Vagina (tissue), 2 donors: ENCODE measurements at regions not wholly inside any gene's neighbourhood (a gene's known extent, or its start where the extent isn't known, plus 50 kb on each side); places are given as distances from the start of the nearest gene placed in this dataset.

Experiments
- CTCF ChIP-seq, 3 experiments: fragments of 450-650 bp in 2 of 3; fragments of 200-600 bp in 1 of 3; sonication (generic) in 1 of 3; IDR thresholded peaks; one replicate each; pipeline ENCODE4 v1.5.1; 2017 to 2019; ENCODE audit warnings: antibody characterized with exemption in 3 of 3, mild to moderate bottlenecking in 2 of 3, moderate library complexity in 2 of 3
- POLR2AphosphoS5 ChIP-seq, 2 donors: sonication (generic); formaldehyde crosslinking; IDR thresholded peaks; one replicate each; pipeline ENCODE4 v1.9.0; 2017; ENCODE audit warnings: antibody characterized with exemption in 2 of 2, mild to moderate bottlenecking in 2 of 2, low read depth in 1 of 2; ENCODE audit not compliant: insufficient read depth in 1 of 2

- TF ChIP-seq POLR2AphosphoS5 (IDR thresholded peaks at IDR 0.05; ENCODE audit: insufficient read depth in 1 of 2, low read depth in 1 of 2) (no peak), CTCF (IDR thresholded peaks at IDR 0.05) (no peak)
These were observed 360.9 kb upstream of the ACVR2A start for GRCh38 chr2:147483911-147484310.
